ENCODE measurements at regions not wholly inside any gene's neighbourhood (a gene's known extent, or its start where the extent isn't known, plus 50 kb on each side); places are given as distances from the start of the nearest gene placed in this dataset.

DNA sequence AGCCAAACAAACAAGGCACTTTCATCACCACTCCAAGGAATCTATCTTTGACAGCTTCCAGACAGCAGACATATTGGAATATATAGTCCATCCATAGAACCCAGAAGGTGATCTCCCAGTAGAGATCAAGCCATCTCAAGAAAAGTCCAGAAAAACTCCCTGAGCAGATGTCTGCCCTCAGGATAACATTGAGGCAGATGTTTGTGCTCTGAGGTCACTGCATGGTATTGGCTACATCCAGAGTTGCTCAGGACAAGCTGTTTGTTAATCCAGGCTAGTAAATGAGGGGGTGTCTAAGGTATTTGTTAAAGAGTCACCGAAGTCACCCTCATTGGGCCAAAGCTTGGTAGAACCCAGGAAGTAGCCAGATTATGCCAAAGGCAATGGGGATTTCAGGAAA is 556.3 kb upstream of the KLF4 start:
- Histone ChIP-seq H3K79me2 (ENCODE audit: low read length) (no peaks in the 10 kb centered on the region), H3K4me2 (ENCODE audit: low read length) (no peak overlapping the region), H3K4me1 (ENCODE audit: low read length) (peaks cover 10% of the 10 kb centered on the region), H3K9ac (ENCODE audit: low read length) (no peak overlapping the region), H3K36me3 (replicated peaks; ENCODE audit: low read depth, low read length) (no peaks in the 10 kb centered on the region), H2AFZ (ENCODE audit: low read depth, low read length) (no peak overlapping the region), H4K20me1 (ENCODE audit: insufficient read depth, low read length) (no peaks in the 10 kb centered on the region), H3K4me3 (ENCODE audit: low read length) (no peak overlapping the region), H3K27me3 (ENCODE audit: low read depth, low read length) (no peaks in the 10 kb centered on the region), H3K27ac (ENCODE audit: low read length) (no peak overlapping the region), H3K9me3 (ENCODE audit: insufficient read depth, low read length) (no peaks in the 10 kb centered on the region)
- TF ChIP-seq, protein P1, sequence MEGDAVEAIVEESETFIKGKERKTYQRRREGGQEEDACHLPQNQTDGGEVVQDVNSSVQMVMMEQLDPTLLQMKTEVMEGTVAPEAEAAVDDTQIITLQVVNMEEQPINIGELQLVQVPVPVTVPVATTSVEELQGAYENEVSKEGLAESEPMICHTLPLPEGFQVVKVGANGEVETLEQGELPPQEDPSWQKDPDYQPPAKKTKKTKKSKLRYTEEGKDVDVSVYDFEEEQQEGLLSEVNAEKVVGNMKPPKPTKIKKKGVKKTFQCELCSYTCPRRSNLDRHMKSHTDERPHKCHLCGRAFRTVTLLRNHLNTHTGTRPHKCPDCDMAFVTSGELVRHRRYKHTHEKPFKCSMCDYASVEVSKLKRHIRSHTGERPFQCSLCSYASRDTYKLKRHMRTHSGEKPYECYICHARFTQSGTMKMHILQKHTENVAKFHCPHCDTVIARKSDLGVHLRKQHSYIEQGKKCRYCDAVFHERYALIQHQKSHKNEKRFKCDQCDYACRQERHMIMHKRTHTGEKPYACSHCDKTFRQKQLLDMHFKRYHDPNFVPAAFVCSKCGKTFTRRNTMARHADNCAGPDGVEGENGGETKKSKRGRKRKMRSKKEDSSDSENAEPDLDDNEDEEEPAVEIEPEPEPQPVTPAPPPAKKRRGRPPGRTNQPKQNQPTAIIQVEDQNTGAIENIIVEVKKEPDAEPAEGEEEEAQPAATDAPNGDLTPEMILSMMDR (IDR thresholded peaks at IDR 0.05; ENCODE audit: low read depth, low read length), result no peak

- H3K36me3 ChIP-seq (replicated peaks; ENCODE audit: low read depth, low read length), result no peaks in the 10 kb centered on the region
- H4K20me1 ChIP-seq (ENCODE audit: insufficient read depth, low read length), result no peaks in the 10 kb centered on the region
- no peak overlapping the region for H3K4me3 ChIP-seq (ENCODE audit: low read length)
- no peak overlapping the region for H3K9ac ChIP-seq (ENCODE audit: low read length)
- H3K27ac ChIP-seq (ENCODE audit: low read length), result no peak overlapping the region
- peaks cover 10% of the 10 kb centered on the region for H3K4me1 ChIP-seq (ENCODE audit: low read length)
- no peak overlapping the region for H2AFZ ChIP-seq (ENCODE audit: low read depth, low read length)
- no peaks in the 10 kb centered on the region for H3K27me3 ChIP-seq (ENCODE audit: low read depth, low read length)
- H3K79me2 ChIP-seq (ENCODE audit: low read length), result no peaks in the 10 kb centered on the region
- no peaks in the 10 kb centered on the region for H3K9me3 ChIP-seq (ENCODE audit: insufficient read depth, low read length)
- TF ChIP-seq, protein P1 (IDR thresholded peaks at IDR 0.05; ENCODE audit: low read depth, low read length), result no peak
- no peak for TF ChIP-seq EZH2phosphoT487 (IDR thresholded peaks at IDR 0.05; ENCODE audit: low read depth)
- no peak overlapping the region for H3K4me2 ChIP-seq (ENCODE audit: low read length)
Measured at GRCh38 chr9:108043585-108043984, 554.0 kb upstream of the KLF4 start.

DNA sequence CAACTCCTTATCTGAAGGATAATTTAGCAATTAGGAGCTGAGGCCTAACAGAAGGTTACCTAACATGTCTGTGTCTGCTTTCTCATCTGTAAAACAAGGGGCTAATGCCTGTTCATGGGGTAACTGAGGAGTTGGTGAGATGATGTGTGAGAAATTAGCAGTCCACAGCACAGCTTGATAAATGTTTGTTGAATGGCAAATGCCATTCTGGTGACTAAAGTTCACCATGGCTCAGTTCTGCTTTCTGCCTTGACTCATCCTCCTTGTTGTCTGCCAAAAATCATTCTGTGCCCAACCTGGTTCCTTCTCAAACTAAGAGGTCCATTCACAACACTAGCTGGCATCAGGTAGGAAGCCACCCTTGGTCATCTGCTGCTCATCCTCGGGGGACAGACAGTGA is 552.0 kb upstream of the KLF4 start:
- Histone ChIP-seq H3K27ac (ENCODE audit: low read length) (no peak overlapping the region), H3K79me2 (ENCODE audit: low read length) (no peaks in the 10 kb centered on the region), H3K27me3 (ENCODE audit: low read depth, low read length) (no peaks in the 10 kb centered on the region), H3K9me3 (ENCODE audit: insufficient read depth, low read length) (no peaks in the 10 kb centered on the region), H3K4me1 (ENCODE audit: low read length) (peaks cover 10% of the 10 kb centered on the region), H3K4me2 (ENCODE audit: low read length) (no peak overlapping the region), H3K9ac (ENCODE audit: low read length) (no peak overlapping the region), H2AFZ (ENCODE audit: low read depth, low read length) (no peak overlapping the region), H4K20me1 (ENCODE audit: insufficient read depth, low read length) (no peaks in the 10 kb centered on the region), H3K36me3 (replicated peaks; ENCODE audit: low read depth, low read length) (no peaks in the 10 kb centered on the region), H3K4me3 (ENCODE audit: low read length) (no peak overlapping the region)
- no peak for TF ChIP-seq EZH2phosphoT487 (IDR thresholded peaks at IDR 0.05; ENCODE audit: low read depth)
- TF ChIP-seq, protein P1 (IDR thresholded peaks at IDR 0.05; ENCODE audit: low read depth, low read length), result no peak

- H3K4me2 ChIP-seq (ENCODE audit: low read length), result no peak overlapping the region
- no peak overlapping the region for H2AFZ ChIP-seq (ENCODE audit: low read depth, low read length)
- H3K27ac ChIP-seq (ENCODE audit: low read length), result no peak overlapping the region
- H3K36me3 ChIP-seq (replicated peaks; ENCODE audit: low read depth, low read length), result no peaks in the 10 kb centered on the region
- H4K20me1 ChIP-seq (ENCODE audit: insufficient read depth, low read length), result no peaks in the 10 kb centered on the region
- no peaks in the 10 kb centered on the region for H3K27me3 ChIP-seq (ENCODE audit: low read depth, low read length)
- no peaks in the 10 kb centered on the region for H3K79me2 ChIP-seq (ENCODE audit: low read length)
- no peak overlapping the region for H3K9ac ChIP-seq (ENCODE audit: low read length)
- H3K9me3 ChIP-seq (ENCODE audit: insufficient read depth, low read length), result no peaks in the 10 kb centered on the region
- H3K4me1 ChIP-seq (ENCODE audit: low read length), result peaks cover 10% of the 10 kb centered on the region
- TF ChIP-seq EZH2phosphoT487 (IDR thresholded peaks at IDR 0.05; ENCODE audit: low read depth), result no peak
- TF ChIP-seq, protein P1 (IDR thresholded peaks at IDR 0.05; ENCODE audit: low read depth, low read length), result no peak
- H3K4me3 ChIP-seq (ENCODE audit: low read length), result no peak overlapping the region
Measured at GRCh38 chr9:108040783-108041182, 551.2 kb upstream of the KLF4 start.
